ENCODE measurements at regions not wholly inside any gene's neighbourhood (a gene's known extent, or its start where the extent isn't known, plus 50 kb on each side); places are given as distances from the start of the nearest gene placed in this dataset.

DNA sequence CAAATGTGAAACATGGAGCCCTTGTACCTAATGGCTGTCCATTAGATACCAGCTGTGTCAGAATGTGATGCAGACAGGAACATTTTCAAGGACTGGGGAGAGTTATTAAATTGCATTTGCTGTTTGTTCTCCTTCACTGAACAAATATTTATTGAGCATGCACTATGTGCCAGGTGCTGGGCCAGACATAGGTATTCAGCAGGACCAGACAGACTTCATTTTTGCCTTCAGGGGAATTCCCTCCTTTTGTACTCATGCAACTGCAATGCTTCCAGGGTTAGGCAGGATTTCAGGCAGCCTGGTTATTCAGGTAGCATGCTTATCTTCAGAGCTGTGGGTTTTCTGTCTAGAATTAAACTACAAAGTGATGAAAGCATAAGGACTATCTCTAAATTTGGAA is 64.2 kb upstream of the SMYD2 start:
- Mint-ChIP-seq H3K4me1 (peaks cover 15% of the 10 kb centered on the region), H3K9me3 (no peaks in the 10 kb centered on the region; the same call in 2 of the 3 replicates), H3K27ac (no peak overlapping the region), H3K36me3 (ENCODE audit: low read depth) (no peaks in the 10 kb centered on the region), H3K27me3 (ENCODE audit: insufficient read depth, low read depth, poor library complexity) (peaks cover 5% of the 10 kb centered on the region), H3K4me3 (no peak overlapping the region)
- H3F3A ChIP-seq (replicated peaks; ENCODE audit: low read depth): no peaks in the 10 kb centered on the region
- H3K4me2 ChIP-seq: no peak overlapping the region
- no peaks in the 10 kb centered on the region for H3K36me3 ChIP-seq (ENCODE audit: insufficient read depth)
- H3K9me2 ChIP-seq (ENCODE audit: insufficient read depth): no peaks in the 10 kb centered on the region
- H3K27ac ChIP-seq (ENCODE audit: low read depth): no peak overlapping the region
- no peaks in the 10 kb centered on the region for H3K79me2 ChIP-seq (replicated peaks; ENCODE audit: insufficient read depth)
- ATAC-seq (no peak), DNase-seq (ENCODE audit: low spot score) (no peak)
- H3K4me1 ChIP-seq (ENCODE audit: insufficient read depth): peaks cover 11% of the 10 kb centered on the region
- TF ChIP-seq STAT1 (IDR thresholded peaks at IDR 0.05; ENCODE audit: unreplicated experiment) (no peak), EZH2 (IDR thresholded peaks at IDR 0.05; ENCODE audit: low read depth, unreplicated experiment) (no peak), ZNF331 (CRISPR knock-in tag; IDR thresholded peaks at IDR 0.05; ENCODE audit: low read depth) (no peak), CREB1 (CRISPR knock-in tag; IDR thresholded peaks at IDR 0.05; ENCODE audit: low read depth) (no peak)
- TF ChIP-seq, protein P1, sequence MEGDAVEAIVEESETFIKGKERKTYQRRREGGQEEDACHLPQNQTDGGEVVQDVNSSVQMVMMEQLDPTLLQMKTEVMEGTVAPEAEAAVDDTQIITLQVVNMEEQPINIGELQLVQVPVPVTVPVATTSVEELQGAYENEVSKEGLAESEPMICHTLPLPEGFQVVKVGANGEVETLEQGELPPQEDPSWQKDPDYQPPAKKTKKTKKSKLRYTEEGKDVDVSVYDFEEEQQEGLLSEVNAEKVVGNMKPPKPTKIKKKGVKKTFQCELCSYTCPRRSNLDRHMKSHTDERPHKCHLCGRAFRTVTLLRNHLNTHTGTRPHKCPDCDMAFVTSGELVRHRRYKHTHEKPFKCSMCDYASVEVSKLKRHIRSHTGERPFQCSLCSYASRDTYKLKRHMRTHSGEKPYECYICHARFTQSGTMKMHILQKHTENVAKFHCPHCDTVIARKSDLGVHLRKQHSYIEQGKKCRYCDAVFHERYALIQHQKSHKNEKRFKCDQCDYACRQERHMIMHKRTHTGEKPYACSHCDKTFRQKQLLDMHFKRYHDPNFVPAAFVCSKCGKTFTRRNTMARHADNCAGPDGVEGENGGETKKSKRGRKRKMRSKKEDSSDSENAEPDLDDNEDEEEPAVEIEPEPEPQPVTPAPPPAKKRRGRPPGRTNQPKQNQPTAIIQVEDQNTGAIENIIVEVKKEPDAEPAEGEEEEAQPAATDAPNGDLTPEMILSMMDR (conservative IDR thresholded peaks at IDR 0.05; ENCODE audit: low read depth in 2 of 2): no peak
- TF ChIP-seq, protein P2, sequence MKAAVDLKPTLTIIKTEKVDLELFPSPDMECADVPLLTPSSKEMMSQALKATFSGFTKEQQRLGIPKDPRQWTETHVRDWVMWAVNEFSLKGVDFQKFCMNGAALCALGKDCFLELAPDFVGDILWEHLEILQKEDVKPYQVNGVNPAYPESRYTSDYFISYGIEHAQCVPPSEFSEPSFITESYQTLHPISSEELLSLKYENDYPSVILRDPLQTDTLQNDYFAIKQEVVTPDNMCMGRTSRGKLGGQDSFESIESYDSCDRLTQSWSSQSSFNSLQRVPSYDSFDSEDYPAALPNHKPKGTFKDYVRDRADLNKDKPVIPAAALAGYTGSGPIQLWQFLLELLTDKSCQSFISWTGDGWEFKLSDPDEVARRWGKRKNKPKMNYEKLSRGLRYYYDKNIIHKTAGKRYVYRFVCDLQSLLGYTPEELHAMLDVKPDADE (IDR thresholded peaks at IDR 0.05): no peak
- H3K4me3 ChIP-seq: no peak overlapping the region
- H4K20me1 ChIP-seq (replicated peaks; ENCODE audit: insufficient read depth): no peaks in the 10 kb centered on the region
- H2AFZ ChIP-seq: no peak overlapping the region
- no peaks in the 10 kb centered on the region for H3K27me3 ChIP-seq (ENCODE audit: insufficient read depth)

DNA sequence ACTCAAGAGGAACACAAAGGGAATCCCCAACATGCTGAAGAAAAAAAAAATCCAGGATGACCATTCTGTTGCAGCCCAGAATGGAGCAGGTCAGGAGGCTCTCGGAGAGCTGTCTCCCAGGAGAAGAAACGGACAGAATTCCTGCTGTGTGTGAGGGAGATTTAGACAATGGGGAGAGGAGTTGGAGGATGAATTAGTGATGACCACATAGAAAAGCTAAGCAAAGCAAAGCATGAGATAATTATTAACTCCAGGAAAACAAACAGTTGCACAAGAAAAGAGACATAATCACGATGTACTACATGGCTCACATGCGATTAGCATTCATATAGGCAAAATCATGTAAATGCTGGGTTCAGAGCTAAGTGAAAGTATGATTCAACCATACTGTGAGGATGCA is 61.1 kb upstream of the SMYD2 start:
- Mint-ChIP-seq H3K9me3 (no peaks in the 10 kb centered on the region), H3K4me1 (peaks cover 17% of the 10 kb centered on the region), H3K27ac (no peak overlapping the region), H3K36me3 (ENCODE audit: low read depth) (no peaks in the 10 kb centered on the region), H3K4me3 (no peak overlapping the region), H3K27me3 (ENCODE audit: insufficient read depth, low read depth, poor library complexity) (peaks cover 2% of the 10 kb centered on the region)
- Histone ChIP-seq H3K9me2 (ENCODE audit: insufficient read depth) (no peaks in the 10 kb centered on the region), H3K4me3 (no peak overlapping the region), H3K79me2 (replicated peaks; ENCODE audit: insufficient read depth) (no peaks in the 10 kb centered on the region), H3F3A (replicated peaks; ENCODE audit: low read depth) (no peaks in the 10 kb centered on the region), H3K36me3 (ENCODE audit: insufficient read depth) (no peaks in the 10 kb centered on the region), H3K27me3 (ENCODE audit: insufficient read depth) (peaks cover 8% of the 10 kb centered on the region; the same call in 1 of the 2 replicates), H3K27ac (ENCODE audit: low read depth) (no peak overlapping the region), H2AFZ (no peak overlapping the region), H3K4me1 (ENCODE audit: insufficient read depth) (peaks cover 8% of the 10 kb centered on the region), H4K20me1 (replicated peaks; ENCODE audit: insufficient read depth) (no peaks in the 10 kb centered on the region), H3K4me2 (no peak overlapping the region)
- DNase-seq (ENCODE audit: low spot score): no peak
- ATAC-seq: no peak
- TF ChIP-seq CREB1 (CRISPR knock-in tag; IDR thresholded peaks at IDR 0.05; ENCODE audit: low read depth) (no peak), NANOG (IDR thresholded peaks at IDR 0.05; ENCODE audit: borderline replicate concordance) (no peak), EZH2 (IDR thresholded peaks at IDR 0.05; ENCODE audit: low read depth, unreplicated experiment) (no peak), POLR2AphosphoS5 (IDR thresholded peaks at IDR 0.05; ENCODE audit: low read depth) (no peak), ZNF114 (CRISPR knock-in tag; IDR thresholded peaks at IDR 0.05) (no peak), EZH2phosphoT487 (IDR thresholded peaks at IDR 0.05; ENCODE audit: unreplicated experiment) (no peak), ZNF331 (CRISPR knock-in tag; IDR thresholded peaks at IDR 0.05; ENCODE audit: low read depth) (no peak), STAT1 (IDR thresholded peaks at IDR 0.05; ENCODE audit: unreplicated experiment) (no peak)
- TF ChIP-seq, protein P1 (conservative IDR thresholded peaks at IDR 0.05; ENCODE audit: low read depth in 2 of 2): no peak
- TF ChIP-seq, protein P3, sequence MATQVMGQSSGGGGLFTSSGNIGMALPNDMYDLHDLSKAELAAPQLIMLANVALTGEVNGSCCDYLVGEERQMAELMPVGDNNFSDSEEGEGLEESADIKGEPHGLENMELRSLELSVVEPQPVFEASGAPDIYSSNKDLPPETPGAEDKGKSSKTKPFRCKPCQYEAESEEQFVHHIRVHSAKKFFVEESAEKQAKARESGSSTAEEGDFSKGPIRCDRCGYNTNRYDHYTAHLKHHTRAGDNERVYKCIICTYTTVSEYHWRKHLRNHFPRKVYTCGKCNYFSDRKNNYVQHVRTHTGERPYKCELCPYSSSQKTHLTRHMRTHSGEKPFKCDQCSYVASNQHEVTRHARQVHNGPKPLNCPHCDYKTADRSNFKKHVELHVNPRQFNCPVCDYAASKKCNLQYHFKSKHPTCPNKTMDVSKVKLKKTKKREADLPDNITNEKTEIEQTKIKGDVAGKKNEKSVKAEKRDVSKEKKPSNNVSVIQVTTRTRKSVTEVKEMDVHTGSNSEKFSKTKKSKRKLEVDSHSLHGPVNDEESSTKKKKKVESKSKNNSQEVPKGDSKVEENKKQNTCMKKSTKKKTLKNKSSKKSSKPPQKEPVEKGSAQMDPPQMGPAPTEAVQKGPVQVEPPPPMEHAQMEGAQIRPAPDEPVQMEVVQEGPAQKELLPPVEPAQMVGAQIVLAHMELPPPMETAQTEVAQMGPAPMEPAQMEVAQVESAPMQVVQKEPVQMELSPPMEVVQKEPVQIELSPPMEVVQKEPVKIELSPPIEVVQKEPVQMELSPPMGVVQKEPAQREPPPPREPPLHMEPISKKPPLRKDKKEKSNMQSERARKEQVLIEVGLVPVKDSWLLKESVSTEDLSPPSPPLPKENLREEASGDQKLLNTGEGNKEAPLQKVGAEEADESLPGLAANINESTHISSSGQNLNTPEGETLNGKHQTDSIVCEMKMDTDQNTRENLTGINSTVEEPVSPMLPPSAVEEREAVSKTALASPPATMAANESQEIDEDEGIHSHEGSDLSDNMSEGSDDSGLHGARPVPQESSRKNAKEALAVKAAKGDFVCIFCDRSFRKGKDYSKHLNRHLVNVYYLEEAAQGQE (IDR thresholded peaks at IDR 0.05; ENCODE audit: unreplicated experiment): no peak
- TF ChIP-seq, protein P2 (IDR thresholded peaks at IDR 0.05): no peak

All from GM23338 (cell line).